HepG2 (cell line): ENCODE measurements at regions not wholly inside any gene's neighbourhood (a gene's known extent, or its start where the extent isn't known, plus 50 kb on each side); places are given as distances from the start of the nearest gene placed in this dataset.

ENCODE experiments used
- ATAC-seq: fragments of 200-7000 bp; cut with Tn5 transposase; 3 replicates; pipeline ENCODE4 v1.9.1; 2020; ENCODE audit warnings: mild to moderate bottlenecking, moderate library complexity
- BruUV-seq: library from RNA; stranded (reverse); fragments of 400-500 nt; replicated peaks from 2 replicates; lab custom pipeline; 2021; lab: Mats Ljungman, UMichigan
- CTCF ChIA-PET: fragments of 300-600 bp; formaldehyde crosslinking; extraction: SDS; loops from one replicate; lab custom pipeline; 2021; ENCODE audit warnings: low total read pairs, inconsistent platforms, low intra/inter-chr PET ratio; lab: Yijun Ruan, JAX
- POLR2A ChIA-PET: fragments of 350-600 bp; sonication (Branson Sonifier 250); formaldehyde crosslinking; loops from one replicate; lab custom pipeline; 2020; ENCODE audit warnings: antibody characterized with exemption, inconsistent platforms; lab: Yijun Ruan, JAX
- DNase-seq: peaks from one replicate; pipeline ENCODE4 v3.0.0-alpha.2; 2015; ENCODE audit warnings: low spot score
- FAIRE-seq: peaks from 3 replicates; lab custom pipeline; 2011; peaks lifted over from hg19 to GRCh38; lab: Jason Lieb, UNC
- H2AFZ ChIP-seq: one replicate; pipeline ENCODE4 v1.6.1; 2011; ENCODE audit warnings: low read length, inconsistent platforms
- H3K27ac ChIP-seq: fragments of 300-600 bp; 3 replicates; pipeline ENCODE4 v1.8.0; 2011; ENCODE audit warnings: mixed run types, mild to moderate bottlenecking, mixed read lengths, low read length, inconsistent platforms; ENCODE audit not compliant: insufficient read depth; ENCODE audit errors: extremely low read length
- H3K27me3 ChIP-seq, 2 experiments: fragments of 200-600 bp in 1 of 2; 2 replicates in 1 of 2; 3 replicates in 1 of 2; pipeline versions ENCODE4 v1.6.0 to v1.8.0; 2011; ENCODE audit warnings: low read length in 2 of 2, mild to moderate bottlenecking in 2 of 2, moderate library complexity in 2 of 2, inconsistent platforms in 1 of 2; ENCODE audit not compliant: insufficient read depth in 2 of 2, control insufficient read depth in 1 of 2
- H3K36me3 ChIP-seq, 2 experiments: fragments of 200-600 bp in 1 of 2; replicated peaks in 1 of 2; 2 replicates in 1 of 2; 3 replicates in 1 of 2; pipeline versions ENCODE4 v1.5.1 to v1.8.0; 2011; ENCODE audit warnings: low read length in 2 of 2, inconsistent platforms in 1 of 2; ENCODE audit not compliant: insufficient read depth in 2 of 2, control insufficient read depth in 1 of 2
- H3K4me1 ChIP-seq: 2 replicates; pipeline ENCODE4 v1.5.1; 2012; ENCODE audit warnings: low read length, inconsistent platforms; ENCODE audit not compliant: insufficient read depth
- H3K4me2 ChIP-seq: 2 replicates; pipeline ENCODE4 v1.6.0; 2011; ENCODE audit warnings: low read depth, low read length, inconsistent platforms
- H3K4me3 ChIP-seq, 3 experiments: fragments of 200-600 bp in 1 of 3; sonication (generic), shearing (Covaris generic) in 1 of 3; replicated peaks in 1 of 3; 2 replicates each; pipeline ENCODE4 v1.5.1; 2011 to 2016; ENCODE audit warnings: low read length in 3 of 3, inconsistent platforms in 2 of 3, low read depth in 2 of 3, mild to moderate bottlenecking in 2 of 3, control low read depth in 1 of 3, mixed read lengths in 1 of 3; ENCODE audit not compliant: insufficient read depth in 1 of 3
- H3K79me2 ChIP-seq: one replicate; pipeline ENCODE4 v1.6.1; 2011; ENCODE audit warnings: low read length, inconsistent platforms; ENCODE audit not compliant: insufficient read depth
- H3K9ac ChIP-seq: 2 replicates; pipeline ENCODE4 v1.6.0; 2011; ENCODE audit warnings: mild to moderate bottlenecking, low read depth, low read length, inconsistent platforms; ENCODE audit not compliant: insufficient read depth
- H3K9me3 ChIP-seq: 2 replicates; pipeline ENCODE4 v1.5.1; 2012; ENCODE audit warnings: mild to moderate bottlenecking, low read length
- H4K20me1 ChIP-seq: 2 replicates; pipeline ENCODE4 v1.6.0; 2011; ENCODE audit warnings: inconsistent platforms, mild to moderate bottlenecking, low read length, moderate library complexity; ENCODE audit not compliant: insufficient read depth
- NPAS2 ChIP-seq: sonication (generic); formaldehyde crosslinking; IDR thresholded peaks from 2 replicates; pipeline ENCODE4 v1.8.0; 2022; ENCODE audit warnings: mild to moderate bottlenecking, missing genetic modification reagents, borderline replicate concordance
- PRPF4 ChIP-seq: fragments of 200-400 bp; formaldehyde crosslinking; IDR thresholded peaks from 2 replicates; pipeline ENCODE4 v1.6.1; 2016; ENCODE audit warnings: low read length, low read depth; ENCODE audit not compliant: poor library complexity, severe bottlenecking
- SMAD1 ChIP-seq: sonication (generic); formaldehyde crosslinking; IDR thresholded peaks from 2 replicates; pipeline ENCODE4 v1.4.0; 2020; ENCODE audit warnings: missing genetic modification reagents, low read depth, mild to moderate bottlenecking, borderline replicate concordance
- SP1 ChIP-seq, 2 experiments: fragments of 450-650 bp in 1 of 2; sonication (generic) in 1 of 2; formaldehyde crosslinking in 1 of 2; IDR thresholded peaks; 2 replicates each; pipeline versions ENCODE4 v1.4.0 to v1.6.1; 2016 to 2020; ENCODE audit warnings: missing genetic modification reagents in 1 of 2
- TCF7L2 ChIP-seq: IDR thresholded peaks from 2 replicates; pipeline ENCODE4 v1.6.1; 2011; ENCODE audit warnings: mild to moderate bottlenecking, low read depth, low read length, moderate library complexity
- THYN1 ChIP-seq: sonication (generic); formaldehyde crosslinking; IDR thresholded peaks from 2 replicates; pipeline ENCODE4 v1.8.1; 2023; ENCODE audit warnings: low read depth, mild to moderate bottlenecking, moderate library complexity, missing genetic modification reagents, borderline replicate concordance
- ZBTB7B ChIP-seq: sonication (generic); formaldehyde crosslinking; IDR thresholded peaks from 2 replicates; pipeline ENCODE4 v1.4.0; 2020; ENCODE audit warnings: missing genetic modification reagents
- ZFP41 ChIP-seq: sonication (generic); formaldehyde crosslinking; IDR thresholded peaks from 2 replicates; pipeline ENCODE4 v1.4.0; 2020; ENCODE audit warnings: mild to moderate bottlenecking, missing genetic modification reagents, borderline replicate concordance
- ZNF83 ChIP-seq: sonication (generic); formaldehyde crosslinking; IDR thresholded peaks from 2 replicates; pipeline ENCODE4 v1.4.0; 2020; ENCODE audit warnings: missing genetic modification reagents, mild to moderate bottlenecking, borderline replicate concordance
- WGBS: methylation state at CpG from one replicate; pipeline ENCODE4 v1.1.6; 2017; ENCODE audit warnings: low lambda C conversion rate; 5-methylcytosine and 5-hydroxymethylcytosine counted together
- in situ Hi-C: cut with HindIII; loops from 2 replicates; pipeline ENCODE4 v1.10.0; 2017; ENCODE audit warnings: low pct_unique_long_range_greater_than_20kb; ENCODE audit not compliant: extremely low pct_ligation_motif_present
- intact Hi-C: fragments of 100-400 bp; cut with micrococcal nuclease; formaldehyde crosslinking; loops from one replicate; pipeline ENCODE4 v1.10.0; 2022; ENCODE audit not compliant: unreplicated experiment
- TF ChIP-seq, protein P1 (sequence below): sonication (generic); formaldehyde crosslinking; IDR thresholded peaks from 2 replicates; pipeline ENCODE4 v1.4.0; 2020; ENCODE audit warnings: missing genetic modification reagents; ENCODE audit errors: not compliant biosample characterization
- TF ChIP-seq, protein P2 (sequence below): sonication (generic); formaldehyde crosslinking; IDR thresholded peaks from 2 replicates; pipeline ENCODE4 v1.5.1; 2020; ENCODE audit warnings: missing genetic modification reagents, mild to moderate bottlenecking, borderline replicate concordance
- TF ChIP-seq, protein P3 (sequence below): sonication (generic); formaldehyde crosslinking; IDR thresholded peaks from 2 replicates; pipeline ENCODE4 v1.4.0; 2020; ENCODE audit warnings: mild to moderate bottlenecking, low read depth, missing genetic modification reagents

DNA sequence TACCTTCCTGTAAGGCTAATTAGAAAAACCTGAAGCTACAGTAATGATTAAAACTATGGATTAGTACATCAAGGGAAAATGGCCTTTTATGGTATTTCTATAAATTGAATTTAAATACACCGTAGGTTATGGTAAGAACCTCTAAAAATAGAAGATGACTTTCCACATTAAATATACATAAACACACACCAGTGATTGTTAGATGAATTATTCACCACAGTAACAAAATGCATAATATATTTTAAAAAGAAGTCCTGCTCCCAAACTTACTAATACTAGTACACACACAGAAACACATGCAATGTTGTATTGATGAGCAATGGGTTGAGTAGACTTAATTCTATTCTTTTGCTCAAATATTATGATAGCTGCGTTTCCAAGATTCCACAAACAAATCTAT, 277.9 kb upstream of the ANKRD50 start:
- no peak overlapping the region for H3K27ac ChIP-seq
- no peaks in the 10 kb centered on the region; a peak in 1 of 5 replicates for H3K27me3 ChIP-seq
- no peak overlapping the region for H3K4me3 ChIP-seq
- no peak overlapping the region for H3K4me2 ChIP-seq
- POLR2A ChIA-PET = no interaction called here
- in situ Hi-C loops = no loop called here
- DNase-seq (no peak), ATAC-seq (no peak), FAIRE-seq (no peak)
- BruUV-seq = no TSS peak
- no peaks in the 10 kb centered on the region for H3K4me1 ChIP-seq
- WGBS = 0% methylated on average over 2 of the region's 2 CpGs
- no peaks in the 10 kb centered on the region for H4K20me1 ChIP-seq
- H3K36me3 ChIP-seq = no peaks in the 10 kb centered on the region
- H3K9me3 ChIP-seq = no peaks in the 10 kb centered on the region
- intact Hi-C loops = no loop called here
- CTCF ChIA-PET = no interaction called here
- TF ChIP-seq, protein P1, sequence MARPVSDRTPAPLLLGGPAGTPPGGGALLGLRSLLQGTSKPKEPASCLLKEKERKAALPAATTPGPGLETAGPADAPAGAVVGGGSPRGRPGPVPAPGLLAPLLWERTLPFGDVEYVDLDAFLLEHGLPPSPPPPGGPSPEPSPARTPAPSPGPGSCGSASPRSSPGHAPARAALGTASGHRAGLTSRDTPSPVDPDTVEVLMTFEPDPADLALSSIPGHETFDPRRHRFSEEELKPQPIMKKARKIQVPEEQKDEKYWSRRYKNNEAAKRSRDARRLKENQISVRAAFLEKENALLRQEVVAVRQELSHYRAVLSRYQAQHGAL (CRISPR knock-in tag) = no peak
- TF ChIP-seq ZNF83 (CRISPR knock-in tag) = no peak
- TF ChIP-seq TCF7L2 = no peak
- TF ChIP-seq, protein P2, sequence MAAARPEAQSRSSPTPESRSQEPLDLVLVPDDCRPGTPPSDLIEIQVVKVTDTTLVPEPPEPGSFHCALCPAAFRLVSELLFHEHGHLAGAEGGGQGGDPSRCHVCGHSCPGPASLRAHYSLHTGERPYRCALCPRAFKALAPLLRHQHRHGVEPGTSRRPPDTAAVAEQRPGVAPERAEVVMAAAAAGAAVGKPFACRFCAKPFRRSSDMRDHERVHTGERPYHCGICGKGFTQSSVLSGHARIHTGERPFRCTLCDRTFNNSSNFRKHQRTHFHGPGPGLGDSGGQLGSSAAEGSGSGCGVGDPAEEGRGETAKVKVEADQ (CRISPR knock-in tag) = no peak
- no peak for TF ChIP-seq PRPF4
- TF ChIP-seq THYN1 = no peak
- TF ChIP-seq, protein P3, sequence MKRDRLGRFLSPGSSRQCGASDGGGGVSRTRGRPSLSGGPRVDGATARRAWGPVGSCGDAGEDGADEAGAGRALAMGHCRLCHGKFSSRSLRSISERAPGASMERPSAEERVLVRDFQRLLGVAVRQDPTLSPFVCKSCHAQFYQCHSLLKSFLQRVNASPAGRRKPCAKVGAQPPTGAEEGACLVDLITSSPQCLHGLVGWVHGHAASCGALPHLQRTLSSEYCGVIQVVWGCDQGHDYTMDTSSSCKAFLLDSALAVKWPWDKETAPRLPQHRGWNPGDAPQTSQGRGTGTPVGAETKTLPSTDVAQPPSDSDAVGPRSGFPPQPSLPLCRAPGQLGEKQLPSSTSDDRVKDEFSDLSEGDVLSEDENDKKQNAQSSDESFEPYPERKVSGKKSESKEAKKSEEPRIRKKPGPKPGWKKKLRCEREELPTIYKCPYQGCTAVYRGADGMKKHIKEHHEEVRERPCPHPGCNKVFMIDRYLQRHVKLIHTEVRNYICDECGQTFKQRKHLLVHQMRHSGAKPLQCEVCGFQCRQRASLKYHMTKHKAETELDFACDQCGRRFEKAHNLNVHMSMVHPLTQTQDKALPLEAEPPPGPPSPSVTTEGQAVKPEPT (CRISPR knock-in tag) = no peak
- no peak for TF ChIP-seq SP1 (IDR thresholded peaks at IDR 0.05)
- no peak for TF ChIP-seq SP1 (CRISPR knock-in tag; IDR thresholded peaks at IDR 0.05)
- TF ChIP-seq NPAS2 (CRISPR knock-in tag) = no peak
- TF ChIP-seq ZFP41 (CRISPR knock-in tag) = no peak
- no peak for TF ChIP-seq SMAD1
- no peak for TF ChIP-seq ZBTB7B (CRISPR knock-in tag)
- no peak overlapping the region for H3K9ac ChIP-seq
- no peak overlapping the region for H2AFZ ChIP-seq
- H3K79me2 ChIP-seq = no peaks in the 10 kb centered on the region
